GM19452 (cell line): ENCODE measurements at regions not wholly inside any gene's neighbourhood (a gene's known extent, or its start where the extent isn't known, plus 50 kb on each side); places are given as distances from the start of the nearest gene placed in this dataset.

Experiments used
- ATAC-seq: cut with Tn5 transposase; IDR thresholded peaks from one replicate; pipeline ENCODE4 v1.9.1; 2021; ENCODE audit not compliant: unreplicated experiment

DNA sequence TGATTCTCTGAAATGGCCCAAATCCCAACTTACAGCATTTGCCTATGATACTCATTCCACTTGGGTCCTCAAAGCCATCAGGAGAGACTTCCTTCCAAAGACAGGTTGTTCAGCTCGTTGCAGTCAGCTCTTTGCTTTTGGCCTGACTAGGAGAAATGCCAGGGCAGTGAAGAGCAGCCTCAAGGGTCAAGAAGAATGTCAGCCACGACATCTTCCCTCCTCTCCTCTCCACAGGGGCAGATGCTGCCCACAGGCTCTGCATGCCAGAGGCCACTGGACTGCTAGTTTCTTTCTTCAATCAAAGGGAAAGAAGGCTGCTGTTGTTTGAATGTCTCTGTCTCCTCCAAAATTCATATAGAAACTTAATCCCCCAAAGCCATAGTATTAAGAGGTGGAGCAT, 201.7 kb upstream of the PFN2 start:
- no peak for ATAC-seq

- no peak for ATAC-seq
Measured at GRCh38 chr3:150170852-150171520, 200.3 kb upstream of the PFN2 start.

- ATAC-seq = no peak
Measured at GRCh38 chr3:150169330-150169940, 198.7 kb upstream of the PFN2 start.

DNA sequence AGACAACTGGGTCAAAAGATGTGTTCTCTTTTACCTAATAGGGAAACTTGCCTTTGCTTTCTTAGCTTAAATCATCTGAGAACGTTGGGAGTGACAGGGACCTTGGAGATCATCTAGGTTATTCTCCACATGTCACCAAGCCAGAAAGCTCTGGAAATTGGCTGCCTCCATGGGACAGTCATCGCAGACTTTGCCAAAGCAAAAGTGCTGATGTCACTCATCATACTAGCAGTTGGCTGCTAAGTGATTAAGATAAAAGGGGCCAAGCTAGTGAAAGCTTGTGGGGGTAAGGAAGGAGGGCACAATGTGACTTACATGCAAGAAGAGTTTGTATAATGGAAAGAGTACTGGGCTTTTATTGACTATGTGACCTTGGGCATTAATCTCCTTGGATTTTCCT, 198.0 kb upstream of the PFN2 start:
- no peak for ATAC-seq

DNA sequence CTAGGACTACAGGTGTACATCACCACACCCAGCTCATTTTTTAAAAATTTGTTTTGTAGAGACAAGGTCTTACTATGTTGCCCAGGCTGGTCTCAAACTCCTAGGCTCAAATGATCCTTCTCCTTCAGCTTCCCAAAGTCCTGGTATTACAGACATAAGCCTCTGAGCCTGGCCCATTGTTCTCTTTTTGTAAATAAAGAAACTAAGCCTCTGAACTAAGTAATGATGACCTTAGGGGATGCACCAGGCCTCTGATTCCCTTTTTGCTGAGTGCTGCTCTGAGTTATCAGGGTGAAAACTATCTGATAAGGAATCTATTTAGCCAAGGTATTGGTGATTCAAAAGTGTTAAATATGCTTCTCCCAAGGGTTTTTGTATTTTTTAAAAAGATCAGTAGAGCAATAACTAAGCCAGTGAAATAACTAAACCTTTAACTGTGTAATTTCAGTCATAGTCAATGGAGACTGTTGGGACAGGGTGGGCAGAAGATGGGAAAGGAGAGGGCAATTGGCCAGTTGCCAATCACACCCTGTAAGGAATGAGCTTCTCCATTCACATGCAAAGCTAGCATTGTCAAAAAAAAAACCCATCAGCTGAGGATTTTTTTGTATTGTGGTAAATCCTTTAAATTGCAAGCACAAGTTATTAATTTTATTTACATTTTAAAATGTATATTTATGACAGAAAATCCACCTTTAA, 194.8 kb upstream of the PFN2 start:
- no peak for ATAC-seq

GRCh38 chr3:150161011-150161410, 190.3 kb upstream of the PFN2 start:
- ATAC-seq = no peak

DNA sequence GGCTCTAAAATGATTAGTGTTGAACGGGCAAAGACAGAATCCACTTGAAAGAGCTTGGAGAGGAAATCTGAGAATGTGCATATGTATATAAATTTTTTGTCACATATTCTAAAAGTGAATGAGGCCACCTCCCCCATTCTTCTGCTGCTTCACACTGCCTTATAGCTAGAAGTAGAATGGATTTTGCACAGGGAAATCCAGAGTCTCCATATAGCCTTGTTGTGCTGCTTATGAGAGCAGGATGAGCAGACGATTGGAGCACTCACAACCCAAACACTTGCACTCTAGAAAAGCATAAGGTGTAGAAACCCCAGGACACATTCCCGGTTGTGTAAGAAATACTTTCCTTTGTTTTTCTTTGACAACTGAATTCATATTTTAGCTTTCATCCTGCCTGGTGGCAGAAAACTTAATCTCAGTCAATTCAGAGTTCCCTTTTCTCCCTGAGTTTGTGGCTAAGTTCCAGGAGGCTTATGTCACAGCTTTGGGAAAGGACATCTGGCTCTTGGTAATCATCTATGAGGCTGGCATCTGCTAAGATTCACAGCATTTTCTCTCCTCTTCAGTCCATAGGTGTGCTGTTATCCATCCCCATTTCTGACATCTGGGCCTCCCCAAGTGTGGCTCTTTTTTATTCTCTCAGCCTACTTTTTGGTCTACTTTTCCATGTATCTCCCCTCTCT, 188.4 kb upstream of the PFN2 start:
- no peak for ATAC-seq

DNA sequence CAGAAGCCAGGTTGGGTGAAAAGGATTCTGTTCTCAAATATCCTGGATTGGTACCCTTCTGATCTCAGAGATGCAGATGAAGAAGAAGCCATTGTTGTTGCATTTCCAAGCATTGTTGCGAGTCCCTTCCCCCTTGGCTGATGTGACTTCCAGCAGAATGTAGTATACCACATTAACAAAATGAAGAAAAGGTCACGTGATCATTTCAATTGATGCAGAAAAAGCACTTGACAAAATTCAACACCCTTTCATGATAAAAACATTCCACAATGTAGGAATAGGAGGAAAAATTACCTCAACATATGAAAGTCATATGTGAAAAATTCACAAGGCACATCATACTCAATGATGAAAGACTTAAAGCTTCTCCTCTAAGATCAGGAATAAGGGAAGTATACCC, 181.9 kb upstream of the PFN2 start:
- ATAC-seq = no peak

DNA sequence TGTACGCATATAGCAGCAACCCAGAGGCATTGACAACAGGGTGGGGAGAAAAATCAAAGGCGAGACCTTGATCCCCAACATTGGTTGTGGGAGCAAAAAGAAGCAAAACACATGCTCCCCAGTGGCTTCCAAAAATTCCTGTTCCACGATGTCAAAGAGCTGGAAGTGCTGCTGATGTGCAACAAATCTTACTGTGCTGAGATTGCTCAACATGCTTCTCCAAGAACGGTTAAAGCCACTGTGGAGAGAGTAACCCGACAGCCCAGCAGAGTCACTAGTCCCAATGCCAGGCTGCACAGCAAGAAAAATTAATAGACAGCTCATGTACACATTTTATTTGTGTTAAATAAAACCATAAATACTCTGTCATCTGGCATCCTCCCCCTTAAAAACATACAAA, 179.9 kb upstream of the PFN2 start:
- ATAC-seq = no peak

GRCh38 chr3:150149651-150150051, 179.0 kb upstream of the PFN2 start:
- no peak for ATAC-seq

- no peak for ATAC-seq
Measured at GRCh38 chr3:150148227-150148626, 177.5 kb upstream of the PFN2 start.

GRCh38 chr3:150147776-150148175, 177.1 kb upstream of the PFN2 start:
- no peak for ATAC-seq

DNA sequence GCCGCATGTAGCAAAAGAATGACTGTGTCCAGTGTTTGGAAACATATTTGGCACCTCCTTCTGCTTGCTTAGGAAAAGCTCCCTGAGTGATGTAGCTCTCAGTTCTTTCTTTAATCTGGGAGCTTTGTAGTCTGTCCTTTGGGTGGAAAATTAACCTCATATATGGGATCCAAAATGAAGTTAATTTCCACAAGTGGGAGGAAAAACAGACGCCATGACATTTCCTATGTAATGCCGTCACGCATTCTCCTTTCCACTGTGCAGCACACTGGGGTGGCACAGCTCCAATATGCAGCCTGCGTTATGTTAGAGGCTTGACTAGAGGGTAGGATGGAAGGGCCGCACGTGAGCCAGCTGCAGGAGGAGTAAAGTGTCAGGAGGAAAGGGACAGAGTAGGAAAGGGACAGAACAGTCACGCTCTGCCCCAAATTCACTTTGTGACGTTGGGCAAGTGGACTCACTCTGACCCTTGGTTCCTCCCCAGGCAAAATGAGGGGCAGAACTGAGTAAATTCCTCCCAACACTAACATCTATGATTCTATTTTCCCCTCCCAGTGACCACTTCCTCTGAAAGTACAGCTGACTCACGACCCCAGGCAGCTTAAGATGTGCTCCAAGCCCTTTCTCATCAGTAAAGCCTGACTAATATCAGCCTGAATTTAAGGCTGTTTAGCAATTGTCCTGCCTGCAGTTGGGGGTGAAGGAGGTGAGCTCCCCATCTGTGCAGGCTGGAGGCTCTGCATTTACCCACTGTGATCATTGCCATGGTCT, 176.5 kb upstream of the PFN2 start:
- ATAC-seq = peak; percentile 53

- no peak for ATAC-seq
Measured at GRCh38 chr3:150145659-150146058, 175.0 kb upstream of the PFN2 start.

- no peak for ATAC-seq
Measured at GRCh38 chr3:150144191-150144708, 173.6 kb upstream of the PFN2 start.

GRCh38 chr3:150142936-150143335, 172.2 kb upstream of the PFN2 start:
- no peak for ATAC-seq

- no peak for ATAC-seq
Measured at GRCh38 chr3:150141790-150142326, 171.2 kb upstream of the PFN2 start.

GRCh38 chr3:150140614-150141321, 170.1 kb upstream of the PFN2 start:
- no peak for ATAC-seq

DNA sequence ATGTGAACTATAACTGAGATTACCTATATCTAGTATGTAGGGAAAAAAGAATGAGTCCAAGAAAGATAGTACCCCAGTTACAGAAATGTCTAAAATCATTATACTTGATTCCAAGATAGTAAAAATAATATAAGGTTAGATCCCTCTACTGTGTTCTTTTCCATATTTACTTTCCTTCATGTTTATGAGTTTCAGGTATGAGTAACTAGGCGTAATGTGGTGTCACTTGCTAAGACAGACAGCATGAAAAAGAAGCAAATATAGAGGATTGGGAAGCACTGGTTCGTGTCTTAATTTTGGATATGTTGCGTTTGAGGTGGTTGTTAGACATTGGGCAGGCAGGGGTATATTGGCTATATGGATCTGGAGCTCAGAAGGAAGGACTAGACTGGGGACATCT, 168.1 kb upstream of the PFN2 start:
- no peak for ATAC-seq

DNA sequence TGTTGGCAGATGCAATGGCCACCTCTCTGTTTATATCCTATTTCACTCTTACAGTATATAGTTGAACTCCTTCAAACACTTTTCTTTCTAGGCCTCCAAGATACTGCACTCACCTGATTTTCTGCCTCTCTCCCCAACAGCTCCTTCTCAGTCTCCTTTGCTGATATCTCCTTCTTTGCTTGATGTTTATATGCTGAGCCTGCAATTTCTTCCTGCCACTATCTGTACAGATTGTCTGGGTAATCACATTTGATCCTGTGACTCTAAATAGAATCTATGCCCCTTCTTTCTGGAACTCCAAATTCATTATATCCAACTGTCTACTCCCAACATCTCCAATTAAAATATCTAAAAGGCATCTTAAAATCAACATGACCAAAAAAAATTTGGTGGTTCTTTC, 165.5 kb upstream of the PFN2 start:
- ATAC-seq = no peak
